DOHH2 (cell line): ENCODE measurements at regions not wholly inside any gene's neighbourhood (a gene's known extent, or its start where the extent isn't known, plus 50 kb on each side); places are given as distances from the start of the nearest gene placed in this dataset.
A peak's percentile ranks its signal among the peaks of the same experiment; 100 is the strongest.

Experiments used
- H3F3A ChIP-seq: fragments of 200-600 bp; sonication (generic), shearing (Covaris generic); 2 replicates; pipeline ENCODE4 v1.6.0; 2016; ENCODE audit warnings: antibody characterized with exemption, mild to moderate bottlenecking; ENCODE audit not compliant: control insufficient read depth, insufficient read depth
- H3K27ac ChIP-seq: fragments of 200-600 bp; sonication (generic); 2 replicates; pipeline ENCODE4 v1.5.1; 2014; ENCODE audit warnings: low read depth, mild to moderate bottlenecking, low read length, moderate library complexity
- H3K27me3 ChIP-seq: fragments of 200-600 bp; sonication (generic); 2 replicates; pipeline ENCODE4 v1.6.1; 2014; ENCODE audit warnings: mild to moderate bottlenecking, low read length, mixed read lengths; ENCODE audit not compliant: control insufficient read depth
- H3K36me3 ChIP-seq: fragments of 200-600 bp; sonication (generic); 2 replicates; pipeline ENCODE4 v1.6.1; 2014; ENCODE audit warnings: mild to moderate bottlenecking, low read length, moderate library complexity, mixed read lengths; ENCODE audit not compliant: control insufficient read depth
- H3K4me1 ChIP-seq: fragments of 200-600 bp; sonication (generic); 2 replicates; pipeline ENCODE4 v1.6.1; 2014; ENCODE audit warnings: mild to moderate bottlenecking, low read length, mixed read lengths; ENCODE audit not compliant: control insufficient read depth
- H3K4me2 ChIP-seq: fragments of 200-600 bp; sonication (generic); 2 replicates; pipeline ENCODE4 v1.6.0; 2014; ENCODE audit warnings: mild to moderate bottlenecking, low read length, moderate library complexity
- H3K4me3 ChIP-seq: fragments of 200-600 bp; sonication (generic); 2 replicates; pipeline ENCODE4 v1.5.1; 2014; ENCODE audit warnings: mild to moderate bottlenecking, low read length, mixed read lengths
- H3K79me2 ChIP-seq: fragments of 200-600 bp; sonication (generic); 2 replicates; pipeline ENCODE4 v1.6.1; 2014; ENCODE audit warnings: mild to moderate bottlenecking, low read length, mixed read lengths; ENCODE audit not compliant: control insufficient read depth
- H3K9me2 ChIP-seq: fragments of 200-600 bp; sonication (generic); replicated peaks from 2 replicates; pipeline ENCODE4 v1.6.1; 2014; ENCODE audit warnings: mild to moderate bottlenecking, low read length, mixed read lengths; ENCODE audit not compliant: control insufficient read depth
- H3K9me3 ChIP-seq: fragments of 200-600 bp; sonication (generic); 2 replicates; pipeline ENCODE4 v1.6.1; 2014; ENCODE audit warnings: antibody characterized with exemption, low read length, mixed read lengths; ENCODE audit not compliant: control insufficient read depth, insufficient read depth
- H4K20me1 ChIP-seq: fragments of 200-600 bp; sonication (generic); 2 replicates; pipeline ENCODE4 v1.6.0; 2014; ENCODE audit warnings: low read depth, mild to moderate bottlenecking, antibody characterized with exemption, low read length, moderate library complexity; ENCODE audit not compliant: control insufficient read depth, insufficient read depth
- CTCF ChIP-seq: fragments of 200-600 bp; sonication (generic); IDR thresholded peaks from one replicate; pipeline ENCODE4 v1.5.1; 2014; ENCODE audit warnings: antibody characterized with exemption, mild to moderate bottlenecking, low read depth, low read length; ENCODE audit not compliant: poor library complexity, severe bottlenecking
- EZH2phosphoT487 ChIP-seq: fragments of 200-600 bp; sonication (generic); IDR thresholded peaks from 2 replicates; pipeline ENCODE4 v1.6.1; 2017; ENCODE audit warnings: borderline replicate concordance, mild to moderate bottlenecking, antibody characterized with exemption, low read length, moderate library complexity, mixed read lengths

GRCh38 chr2:104434318-104434792, 419.6 kb upstream of the POU3F3 start:
- H4K20me1 ChIP-seq, result no peaks in the 10 kb centered on the region
- peaks cover 11% of the 10 kb centered on the region for H3K79me2 ChIP-seq
- no peaks in the 10 kb centered on the region for H3K27me3 ChIP-seq
- peaks cover 14% of the 10 kb centered on the region; the same call in 1 of the 2 replicates for H3K36me3 ChIP-seq
- H3K9me2 ChIP-seq, result no peaks in the 10 kb centered on the region
- TF ChIP-seq CTCF (no peak), EZH2phosphoT487 (no peak)
- peak overlapping the region; percentile 78 for H3K27ac ChIP-seq
- H3K9me3 ChIP-seq, result peaks cover 4% of the 10 kb centered on the region; the same call in 1 of the 2 replicates
- H3K4me2 ChIP-seq, result peak overlapping the region; percentile 77
- peak overlapping the region; percentile 78 for H3K4me3 ChIP-seq
- peaks cover 36% of the 10 kb centered on the region for H3K4me1 ChIP-seq
- no peaks in the 10 kb centered on the region; the same call in 1 of the 2 replicates for H3F3A ChIP-seq

GRCh38 chr2:104434966-104435365, 418.9 kb upstream of the POU3F3 start:
- no peaks in the 10 kb centered on the region for H3K27me3 ChIP-seq
- H3K36me3 ChIP-seq, result peaks cover 14% of the 10 kb centered on the region; the same call in 1 of the 2 replicates
- no peaks in the 10 kb centered on the region for H3K9me2 ChIP-seq
- peaks cover 36% of the 10 kb centered on the region for H3K4me1 ChIP-seq
- TF ChIP-seq EZH2phosphoT487 (no peak), CTCF (no peak)
- peak overlapping the region; percentile 78 for H3K4me3 ChIP-seq
- H3F3A ChIP-seq, result no peaks in the 10 kb centered on the region; the same call in 1 of the 2 replicates
- H3K9me3 ChIP-seq, result peaks cover 4% of the 10 kb centered on the region; the same call in 1 of the 2 replicates
- peak overlapping the region; percentile 77 for H3K4me2 ChIP-seq
- H3K27ac ChIP-seq, result peak overlapping the region; percentile 78
- H4K20me1 ChIP-seq, result no peaks in the 10 kb centered on the region
- H3K79me2 ChIP-seq, result peaks cover 11% of the 10 kb centered on the region

- no peaks in the 10 kb centered on the region; the same call in 1 of the 2 replicates for H3F3A ChIP-seq
- TF ChIP-seq CTCF (no peak), EZH2phosphoT487 (no peak)
- peaks cover 22% of the 10 kb centered on the region for H3K4me1 ChIP-seq
- H3K27ac ChIP-seq, result no peak overlapping the region
- H3K27me3 ChIP-seq, result no peaks in the 10 kb centered on the region
- H3K79me2 ChIP-seq, result peaks cover 11% of the 10 kb centered on the region
- H3K4me3 ChIP-seq, result no peak overlapping the region
- no peaks in the 10 kb centered on the region for H4K20me1 ChIP-seq
- H3K9me2 ChIP-seq, result no peaks in the 10 kb centered on the region
- peaks cover 4% of the 10 kb centered on the region; the same call in 1 of the 2 replicates for H3K9me3 ChIP-seq
- no peak overlapping the region for H3K4me2 ChIP-seq
- H3K36me3 ChIP-seq, result peaks cover 14% of the 10 kb centered on the region; the same call in 1 of the 2 replicates
These were observed 415.4 kb upstream of the POU3F3 start for GRCh38 chr2:104438481-104438880.
